Parathyroid adenoma (tissue), 2 donors: ENCODE measurements at regions not wholly inside any gene's neighbourhood (a gene's known extent, or its start where the extent isn't known, plus 50 kb on each side); places are given as distances from the start of the nearest gene placed in this dataset.

ENCODE experiments used
- H2AFZ ChIP-seq: fragments of 300-600 bp; sonication (generic); one replicate; pipeline ENCODE4 v1.7.0; 2017; ENCODE audit warnings: antibody characterized with exemption, mild to moderate bottlenecking
- H3K27ac ChIP-seq: fragments of 300-600 bp; sonication (generic); one replicate; pipeline ENCODE4 v1.7.0; 2017
- H3K27me3 ChIP-seq: fragments of 300-600 bp; sonication (generic); one replicate; pipeline ENCODE4 v1.7.0; 2017; ENCODE audit warnings: low read length; ENCODE audit not compliant: control insufficient read depth, insufficient read depth
- H3K36me3 ChIP-seq: fragments of 300-600 bp; sonication (generic); one replicate; pipeline ENCODE4 v1.7.0; 2017; ENCODE audit warnings: low read length; ENCODE audit not compliant: control insufficient read depth, insufficient read depth
- H3K4me1 ChIP-seq: fragments of 300-600 bp; sonication (generic); one replicate; pipeline ENCODE4 v1.7.0; 2017; ENCODE audit warnings: control low read depth
- H3K4me2 ChIP-seq: fragments of 300-600 bp; sonication (generic); one replicate; pipeline ENCODE4 v1.7.0; 2017; ENCODE audit warnings: low read length
- H3K4me3 ChIP-seq: fragments of 300-600 bp; sonication (generic); one replicate; pipeline ENCODE4 v1.7.0; 2017; ENCODE audit warnings: low read depth, low read length
- H3K79me2 ChIP-seq: fragments of 300-600 bp; sonication (generic); one replicate; pipeline ENCODE4 v1.7.0; 2017; ENCODE audit warnings: control low read depth
- H3K9ac ChIP-seq: fragments of 300-600 bp; sonication (generic); one replicate; pipeline ENCODE4 v1.7.0; 2017; ENCODE audit warnings: mild to moderate bottlenecking
- H3K9me3 ChIP-seq: fragments of 300-600 bp; sonication (generic); one replicate; pipeline ENCODE4 v1.7.0; 2017; ENCODE audit warnings: low read length; ENCODE audit not compliant: control insufficient read depth
- TF ChIP-seq, protein P1 (sequence below): fragments of 300-600 bp; sonication (generic); IDR thresholded peaks from one replicate; pipeline ENCODE4 v1.7.0; 2017; ENCODE audit warnings: antibody characterized with exemption, mild to moderate bottlenecking
- donor health status: primary hyperparathyroidism.

DNA sequence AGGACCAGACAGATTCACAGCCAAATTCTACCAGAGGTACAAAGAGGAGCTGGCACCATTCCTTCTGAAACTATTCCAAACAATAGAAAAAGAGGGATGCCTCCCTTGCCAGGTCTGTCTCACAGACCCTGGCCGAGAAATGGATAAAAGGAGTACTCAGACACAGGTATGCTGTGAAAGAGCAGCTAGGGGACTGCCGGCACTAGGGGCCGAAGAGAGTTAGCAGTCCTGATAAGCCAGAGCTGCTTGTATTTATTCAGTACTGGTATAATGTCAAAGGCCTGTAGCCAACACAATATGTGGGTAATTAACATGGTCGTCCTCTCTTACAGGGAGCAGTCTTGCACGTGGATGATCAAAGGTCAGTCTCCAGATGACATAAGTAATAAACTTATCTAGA is 1042.1 kb upstream of the LCORL start:
- no peaks in the 10 kb centered on the region for H3K79me2 ChIP-seq
- H3K4me3 ChIP-seq: no peak overlapping the region
- no peak overlapping the region for H3K9ac ChIP-seq
- no peak overlapping the region for H3K27ac ChIP-seq
- no peaks in the 10 kb centered on the region for H3K4me1 ChIP-seq
- H3K36me3 ChIP-seq: no peaks in the 10 kb centered on the region
- H2AFZ ChIP-seq: no peak overlapping the region
- H3K27me3 ChIP-seq: no peaks in the 10 kb centered on the region
- H3K4me2 ChIP-seq: no peak overlapping the region
- H3K9me3 ChIP-seq: no peaks in the 10 kb centered on the region
- TF ChIP-seq, protein P1, sequence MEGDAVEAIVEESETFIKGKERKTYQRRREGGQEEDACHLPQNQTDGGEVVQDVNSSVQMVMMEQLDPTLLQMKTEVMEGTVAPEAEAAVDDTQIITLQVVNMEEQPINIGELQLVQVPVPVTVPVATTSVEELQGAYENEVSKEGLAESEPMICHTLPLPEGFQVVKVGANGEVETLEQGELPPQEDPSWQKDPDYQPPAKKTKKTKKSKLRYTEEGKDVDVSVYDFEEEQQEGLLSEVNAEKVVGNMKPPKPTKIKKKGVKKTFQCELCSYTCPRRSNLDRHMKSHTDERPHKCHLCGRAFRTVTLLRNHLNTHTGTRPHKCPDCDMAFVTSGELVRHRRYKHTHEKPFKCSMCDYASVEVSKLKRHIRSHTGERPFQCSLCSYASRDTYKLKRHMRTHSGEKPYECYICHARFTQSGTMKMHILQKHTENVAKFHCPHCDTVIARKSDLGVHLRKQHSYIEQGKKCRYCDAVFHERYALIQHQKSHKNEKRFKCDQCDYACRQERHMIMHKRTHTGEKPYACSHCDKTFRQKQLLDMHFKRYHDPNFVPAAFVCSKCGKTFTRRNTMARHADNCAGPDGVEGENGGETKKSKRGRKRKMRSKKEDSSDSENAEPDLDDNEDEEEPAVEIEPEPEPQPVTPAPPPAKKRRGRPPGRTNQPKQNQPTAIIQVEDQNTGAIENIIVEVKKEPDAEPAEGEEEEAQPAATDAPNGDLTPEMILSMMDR: no peak

DNA sequence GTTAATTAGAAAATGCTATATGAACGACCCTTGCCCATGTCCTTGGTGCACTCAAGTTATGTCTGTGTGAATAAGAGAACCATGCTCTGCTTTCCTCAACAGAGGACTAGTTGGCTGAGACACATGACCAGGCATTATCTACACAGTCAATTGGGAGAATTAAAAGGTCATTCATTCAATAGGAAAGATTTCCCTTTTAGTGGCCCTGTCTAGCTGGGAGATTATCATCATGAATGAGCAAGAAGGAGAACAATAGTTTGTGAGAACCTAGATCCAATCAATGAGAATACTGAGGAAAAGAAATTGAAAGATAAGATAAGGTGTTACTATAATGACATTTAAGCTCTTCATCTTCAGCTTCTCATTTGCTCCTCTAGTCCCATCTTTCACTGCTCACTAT is 1033.4 kb upstream of the LCORL start:
- TF ChIP-seq, protein P1: no peak
- Histone ChIP-seq H2AFZ (no peak overlapping the region), H3K4me2 (no peak overlapping the region), H3K27me3 (no peaks in the 10 kb centered on the region), H3K9me3 (no peaks in the 10 kb centered on the region), H3K36me3 (no peaks in the 10 kb centered on the region), H3K27ac (no peak overlapping the region), H3K79me2 (no peaks in the 10 kb centered on the region), H3K4me3 (no peak overlapping the region), H3K4me1 (no peaks in the 10 kb centered on the region), H3K9ac (no peak overlapping the region)

DNA sequence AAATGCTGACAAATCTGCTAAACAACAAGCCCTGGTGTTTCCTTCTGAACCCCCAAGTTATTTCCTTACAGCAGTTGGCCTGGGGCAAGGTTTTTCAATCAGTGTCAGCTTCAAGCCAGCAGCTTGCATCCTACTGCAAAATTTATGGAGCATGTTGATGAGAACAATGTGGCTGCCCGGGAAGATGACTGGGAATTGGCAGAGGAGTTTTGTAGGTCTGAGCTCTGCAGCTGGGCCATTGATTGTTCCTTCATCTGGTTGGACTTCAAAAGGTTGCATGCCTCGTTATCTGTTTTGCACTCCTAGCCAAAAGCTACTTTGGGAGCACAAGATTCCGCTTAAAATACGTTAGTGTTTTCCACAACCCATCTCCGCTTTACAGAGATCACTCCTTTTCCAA is 1030.3 kb upstream of the LCORL start:
- Histone ChIP-seq H3K4me3 (no peak overlapping the region), H3K4me1 (no peaks in the 10 kb centered on the region), H3K79me2 (no peaks in the 10 kb centered on the region), H3K9me3 (no peaks in the 10 kb centered on the region), H2AFZ (no peak overlapping the region), H3K4me2 (no peak overlapping the region), H3K27me3 (no peaks in the 10 kb centered on the region), H3K9ac (no peak overlapping the region), H3K36me3 (no peaks in the 10 kb centered on the region), H3K27ac (no peak overlapping the region)
- TF ChIP-seq, protein P1: no peak

DNA sequence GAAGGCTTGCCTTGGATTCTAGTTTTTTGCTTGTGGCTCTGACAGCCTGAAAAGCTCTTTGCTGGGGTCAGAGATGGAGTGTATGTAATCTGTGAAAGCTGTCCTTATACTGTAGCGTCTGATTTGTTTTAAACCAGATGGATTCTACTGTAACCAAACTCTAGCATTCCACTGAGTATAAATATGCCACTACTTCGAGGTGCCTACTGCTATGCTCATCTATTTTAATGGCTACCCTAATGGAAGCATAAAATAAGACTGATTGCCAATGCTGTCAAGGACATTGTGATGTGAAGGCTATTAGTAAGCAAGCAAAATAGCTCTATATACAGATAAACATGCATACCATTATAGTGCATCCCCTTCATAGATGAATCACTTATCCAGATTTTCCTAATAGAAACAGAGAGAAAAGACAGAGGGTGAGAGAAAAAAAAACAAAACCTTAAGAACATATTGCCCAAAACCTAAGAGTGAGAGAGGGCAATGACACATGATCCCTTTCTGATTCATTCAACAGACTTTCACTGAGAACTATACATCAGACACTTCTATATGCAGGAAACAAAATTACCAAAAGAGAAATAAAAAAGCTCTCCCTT is 1025.8 kb upstream of the LCORL start:
- Histone ChIP-seq H3K79me2 (no peaks in the 10 kb centered on the region), H3K4me1 (no peaks in the 10 kb centered on the region), H3K4me2 (no peak overlapping the region), H3K27ac (no peak overlapping the region), H2AFZ (no peak overlapping the region), H3K4me3 (no peak overlapping the region), H3K27me3 (no peaks in the 10 kb centered on the region), H3K9ac (no peak overlapping the region), H3K36me3 (no peaks in the 10 kb centered on the region), H3K9me3 (no peaks in the 10 kb centered on the region)
- TF ChIP-seq, protein P1: no peak

DNA sequence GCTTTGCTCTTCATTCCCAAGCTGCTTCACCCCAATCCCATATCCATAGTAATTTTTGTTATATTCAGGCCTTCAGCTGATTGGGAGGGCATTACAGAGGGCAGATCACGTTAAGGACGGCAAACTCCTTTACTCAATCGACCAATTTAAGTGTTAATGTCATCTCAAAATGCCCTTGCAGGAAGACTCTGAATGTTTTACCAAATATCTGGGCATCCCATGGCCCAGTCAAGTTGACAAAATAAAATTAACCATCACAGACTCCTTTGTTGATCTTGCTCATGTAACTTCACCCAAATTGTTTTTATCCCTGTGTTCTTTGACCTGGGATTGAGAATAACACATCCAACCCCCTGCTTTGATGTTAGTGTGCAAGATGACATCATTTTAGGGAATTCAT is 1018.3 kb upstream of the LCORL start:
- Histone ChIP-seq H3K4me2 (no peak overlapping the region), H3K9me3 (no peaks in the 10 kb centered on the region), H3K27ac (no peak overlapping the region), H3K9ac (no peak overlapping the region), H3K4me1 (no peaks in the 10 kb centered on the region), H3K4me3 (no peak overlapping the region), H3K27me3 (no peaks in the 10 kb centered on the region), H3K79me2 (no peaks in the 10 kb centered on the region), H2AFZ (no peak overlapping the region), H3K36me3 (no peaks in the 10 kb centered on the region)
- TF ChIP-seq, protein P1: no peak
